ENCODE measurements at regions not wholly inside any gene's neighbourhood (a gene's known extent, or its start where the extent isn't known, plus 50 kb on each side); places are given as distances from the start of the nearest gene placed in this dataset.
A peak's percentile ranks its signal among the peaks of the same experiment; 100 is the strongest.

DNA sequence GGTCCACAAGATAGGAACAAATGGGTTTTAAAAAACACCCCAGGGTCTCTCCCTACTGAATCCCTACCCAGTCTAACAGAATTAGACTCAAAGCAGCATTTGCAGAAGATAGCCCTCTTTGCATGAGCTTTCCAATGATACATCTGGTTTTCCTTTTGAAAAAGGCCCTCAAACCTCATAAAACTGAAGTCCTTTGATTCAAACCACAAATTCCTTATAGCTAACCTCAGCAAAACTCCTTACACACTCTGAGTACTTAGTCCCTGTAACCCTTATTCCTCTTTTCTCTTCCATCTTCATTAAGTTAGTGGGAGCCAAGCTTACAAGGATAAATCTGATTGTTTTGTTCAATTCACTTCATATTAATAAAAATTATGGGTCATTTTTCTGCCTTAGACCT, 90.5 kb upstream of the TNC start:
- no peak for DNase-seq (ENCODE audit: low spot score)
- no peaks in the 10 kb centered on the region for H3K36me3 ChIP-seq (ENCODE audit: low read depth)
- H3K4me3 ChIP-seq (ENCODE audit: severe bottlenecking): no peak overlapping the region
- peaks cover 32% of the 10 kb centered on the region for H3K4me1 ChIP-seq (ENCODE audit: insufficient read depth, poor library complexity, severe bottlenecking)
- ATAC-seq (ENCODE audit: low read depth): no peak
- TF ChIP-seq, protein P1, sequence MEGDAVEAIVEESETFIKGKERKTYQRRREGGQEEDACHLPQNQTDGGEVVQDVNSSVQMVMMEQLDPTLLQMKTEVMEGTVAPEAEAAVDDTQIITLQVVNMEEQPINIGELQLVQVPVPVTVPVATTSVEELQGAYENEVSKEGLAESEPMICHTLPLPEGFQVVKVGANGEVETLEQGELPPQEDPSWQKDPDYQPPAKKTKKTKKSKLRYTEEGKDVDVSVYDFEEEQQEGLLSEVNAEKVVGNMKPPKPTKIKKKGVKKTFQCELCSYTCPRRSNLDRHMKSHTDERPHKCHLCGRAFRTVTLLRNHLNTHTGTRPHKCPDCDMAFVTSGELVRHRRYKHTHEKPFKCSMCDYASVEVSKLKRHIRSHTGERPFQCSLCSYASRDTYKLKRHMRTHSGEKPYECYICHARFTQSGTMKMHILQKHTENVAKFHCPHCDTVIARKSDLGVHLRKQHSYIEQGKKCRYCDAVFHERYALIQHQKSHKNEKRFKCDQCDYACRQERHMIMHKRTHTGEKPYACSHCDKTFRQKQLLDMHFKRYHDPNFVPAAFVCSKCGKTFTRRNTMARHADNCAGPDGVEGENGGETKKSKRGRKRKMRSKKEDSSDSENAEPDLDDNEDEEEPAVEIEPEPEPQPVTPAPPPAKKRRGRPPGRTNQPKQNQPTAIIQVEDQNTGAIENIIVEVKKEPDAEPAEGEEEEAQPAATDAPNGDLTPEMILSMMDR (IDR thresholded peaks at IDR 0.05; ENCODE audit: poor library complexity, severe bottlenecking): no peak
- no peaks in the 10 kb centered on the region for H3K27me3 ChIP-seq (ENCODE audit: insufficient read depth, poor library complexity, severe bottlenecking)
- peak overlapping the region; percentile 59 for H3K27ac ChIP-seq (ENCODE audit: poor library complexity, severe bottlenecking)
- H3K9me3 ChIP-seq (ENCODE audit: severe bottlenecking): no peaks in the 10 kb centered on the region

DNA sequence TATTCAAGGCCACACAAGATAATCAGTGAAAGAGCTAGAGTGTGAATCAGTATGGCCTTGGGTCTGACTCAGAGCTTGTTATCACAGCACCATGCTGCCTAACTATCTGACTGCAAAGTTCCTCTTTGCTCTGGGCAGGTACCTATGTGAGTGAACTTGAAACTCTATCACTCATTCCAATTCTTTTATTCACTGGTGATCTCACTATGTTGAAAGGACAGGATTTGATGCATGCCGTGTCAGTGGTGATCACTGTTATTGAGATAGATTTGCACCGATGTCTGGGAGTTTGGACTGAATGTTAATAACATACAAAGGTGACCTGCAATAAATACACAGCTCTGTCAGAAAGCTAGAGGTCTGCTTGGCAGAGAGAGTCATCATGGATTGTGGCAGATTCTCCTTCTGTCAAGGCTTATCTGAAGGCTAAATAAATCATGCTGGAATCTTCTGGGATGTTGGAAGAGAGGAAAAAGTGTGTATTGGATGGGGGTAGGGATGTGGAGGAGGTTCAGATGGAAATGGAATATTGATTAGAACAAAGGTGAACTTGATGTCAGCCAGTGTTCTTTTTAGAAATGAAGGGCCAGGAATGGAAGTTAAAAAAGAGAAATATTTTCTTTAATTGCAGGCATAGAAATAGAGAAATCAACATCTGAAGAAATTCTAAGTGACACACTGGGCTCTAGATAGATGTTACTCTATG, 91.8 kb upstream of the TNC start:
- Histone ChIP-seq H3K4me1 (ENCODE audit: insufficient read depth, poor library complexity, severe bottlenecking) (peaks cover 35% of the 10 kb centered on the region), H3K36me3 (ENCODE audit: low read depth) (no peaks in the 10 kb centered on the region), H3K4me3 (ENCODE audit: severe bottlenecking) (no peak overlapping the region), H3K9me3 (ENCODE audit: severe bottlenecking) (no peaks in the 10 kb centered on the region), H3K27me3 (ENCODE audit: insufficient read depth, poor library complexity, severe bottlenecking) (no peaks in the 10 kb centered on the region), H3K27ac (ENCODE audit: poor library complexity, severe bottlenecking) (peak overlapping the region; percentile 59)
- DNase-seq (ENCODE audit: low spot score): no peak
- TF ChIP-seq, protein P1 (IDR thresholded peaks at IDR 0.05; ENCODE audit: poor library complexity, severe bottlenecking): no peak
- peak; percentile 78 for ATAC-seq (ENCODE audit: low read depth)

DNA sequence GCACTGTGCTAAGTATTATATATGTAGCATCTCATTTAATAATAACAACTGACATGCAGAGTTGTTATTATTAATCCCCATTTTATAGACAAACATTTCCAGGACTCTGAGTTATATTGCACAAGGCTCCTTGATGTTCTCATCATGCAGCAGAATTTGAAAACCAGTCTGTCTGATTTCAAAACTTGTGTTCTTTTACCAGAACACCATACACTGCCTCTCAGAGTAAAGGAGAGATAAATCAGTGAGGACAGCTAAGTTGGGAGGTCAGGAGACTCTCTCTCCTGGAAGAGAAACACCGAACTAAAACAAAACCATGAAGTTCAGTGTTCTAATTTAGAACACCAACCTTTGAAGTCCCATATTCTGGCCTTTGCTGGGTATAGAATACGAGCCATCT, 92.7 kb upstream of the TNC start:
- peaks cover 27% of the 10 kb centered on the region for H3K4me1 ChIP-seq (ENCODE audit: insufficient read depth, poor library complexity, severe bottlenecking)

DNA sequence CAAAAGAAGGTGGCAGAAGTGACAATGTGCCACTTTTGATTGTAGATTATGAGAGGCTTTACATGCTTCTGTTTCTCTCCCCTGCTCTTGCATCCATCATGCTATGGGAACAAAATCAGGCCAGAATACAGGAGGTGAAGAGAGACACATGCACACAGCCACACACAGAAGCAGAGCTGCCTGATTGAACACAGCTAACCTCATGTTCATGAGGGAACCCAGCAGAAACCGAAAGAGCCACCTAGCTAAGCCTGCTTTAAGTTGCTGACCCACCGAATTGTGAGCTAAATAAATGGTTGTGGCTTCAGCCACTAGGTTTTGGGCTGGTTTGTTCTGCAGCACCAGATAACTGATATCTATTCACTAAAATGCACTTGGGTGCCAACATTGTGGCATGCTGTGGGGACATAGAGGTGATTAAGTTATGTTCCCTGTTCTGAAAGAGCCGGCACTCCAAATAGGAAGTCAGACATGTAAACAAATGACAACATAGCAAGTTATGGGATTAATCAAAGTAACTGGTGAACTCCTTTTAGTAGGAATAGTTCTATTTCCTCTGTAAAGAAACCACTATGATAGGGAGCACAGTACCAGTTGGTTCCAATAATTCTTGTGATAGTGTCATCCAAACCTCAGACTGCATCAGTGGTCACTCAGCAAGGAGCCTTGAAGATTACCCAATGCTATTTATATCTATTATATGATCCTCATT, 93.6 kb upstream of the TNC start:
- no peak for DNase-seq (ENCODE audit: low spot score)

More for the DNA sequence above, 92.7 kb upstream of the TNC start:
- Histone ChIP-seq H3K9me3 (ENCODE audit: severe bottlenecking) (no peaks in the 10 kb centered on the region), H3K27ac (ENCODE audit: poor library complexity, severe bottlenecking) (peak overlapping the region; percentile 59), H3K4me3 (ENCODE audit: severe bottlenecking) (no peak overlapping the region), H3K27me3 (ENCODE audit: insufficient read depth, poor library complexity, severe bottlenecking) (no peaks in the 10 kb centered on the region), H3K36me3 (ENCODE audit: low read depth) (no peaks in the 10 kb centered on the region)
- TF ChIP-seq, protein P1 (IDR thresholded peaks at IDR 0.05; ENCODE audit: poor library complexity, severe bottlenecking): no peak
- ATAC-seq (ENCODE audit: low read depth) (no peak), DNase-seq (ENCODE audit: low spot score) (no peak)

More for the DNA sequence above, 93.6 kb upstream of the TNC start:
- Histone ChIP-seq H3K27ac (ENCODE audit: poor library complexity, severe bottlenecking) (peak overlapping the region; percentile 2), H3K36me3 (ENCODE audit: low read depth) (no peaks in the 10 kb centered on the region), H3K27me3 (ENCODE audit: insufficient read depth, poor library complexity, severe bottlenecking) (no peaks in the 10 kb centered on the region), H3K4me3 (ENCODE audit: severe bottlenecking) (no peak overlapping the region), H3K9me3 (ENCODE audit: severe bottlenecking) (no peaks in the 10 kb centered on the region), H3K4me1 (ENCODE audit: insufficient read depth, poor library complexity, severe bottlenecking) (peaks cover 22% of the 10 kb centered on the region)
- TF ChIP-seq, protein P1 (IDR thresholded peaks at IDR 0.05; ENCODE audit: poor library complexity, severe bottlenecking): no peak
- ATAC-seq (ENCODE audit: low read depth): no peak
